Activated CD8-positive, alpha-beta memory T cell treated with anti-CD3 and anti-CD28 coated beads, Interleukin-2, amount 10 ng/mL, durations not matched to agents 7 days and 5 days (primary cell): ENCODE measurements at regions not wholly inside any gene's neighbourhood (a gene's known extent, or its start where the extent isn't known, plus 50 kb on each side); places are given as distances from the start of the nearest gene placed in this dataset.

ENCODE experiments used
- ATAC-seq: fragments of 150-1000 bp; cut with Tn5 transposase; one replicate; pipeline ENCODE4 v1.10.0; 2021; ENCODE audit warnings: moderate library complexity
- CTCF ChIA-PET: fragments of 350-600 bp; sonication (Branson Sonifier 250); formaldehyde crosslinking; loops from one replicate; lab custom pipeline; 2021; ENCODE audit warnings: antibody characterized with exemption; lab: Charles Lee
- DNase-seq: peaks from one replicate; pipeline ENCODE4 v3.0.0-alpha.2; 2020
- H3K27ac Mint-ChIP-seq: one replicate; pipeline ENCODE4 v1.8.0; 2021; ENCODE audit warnings: mild to moderate bottlenecking, mixed read lengths
- H3K27me3 Mint-ChIP-seq: one replicate; pipeline ENCODE4 v1.8.0; 2021; ENCODE audit warnings: mixed read lengths
- H3K36me3 Mint-ChIP-seq: one replicate; pipeline ENCODE4 v1.8.0; 2021; ENCODE audit warnings: mild to moderate bottlenecking, mixed read lengths
- H3K4me1 Mint-ChIP-seq: one replicate; pipeline ENCODE4 v1.8.0; 2021; ENCODE audit warnings: mixed read lengths
- H3K4me3 Mint-ChIP-seq: one replicate; pipeline ENCODE4 v1.8.0; 2021; ENCODE audit warnings: mild to moderate bottlenecking, moderate library complexity, mixed read lengths
- H3K9me3 Mint-ChIP-seq: one replicate; pipeline ENCODE4 v1.8.0; 2022; ENCODE audit warnings: low read depth, mixed read lengths

DNA sequence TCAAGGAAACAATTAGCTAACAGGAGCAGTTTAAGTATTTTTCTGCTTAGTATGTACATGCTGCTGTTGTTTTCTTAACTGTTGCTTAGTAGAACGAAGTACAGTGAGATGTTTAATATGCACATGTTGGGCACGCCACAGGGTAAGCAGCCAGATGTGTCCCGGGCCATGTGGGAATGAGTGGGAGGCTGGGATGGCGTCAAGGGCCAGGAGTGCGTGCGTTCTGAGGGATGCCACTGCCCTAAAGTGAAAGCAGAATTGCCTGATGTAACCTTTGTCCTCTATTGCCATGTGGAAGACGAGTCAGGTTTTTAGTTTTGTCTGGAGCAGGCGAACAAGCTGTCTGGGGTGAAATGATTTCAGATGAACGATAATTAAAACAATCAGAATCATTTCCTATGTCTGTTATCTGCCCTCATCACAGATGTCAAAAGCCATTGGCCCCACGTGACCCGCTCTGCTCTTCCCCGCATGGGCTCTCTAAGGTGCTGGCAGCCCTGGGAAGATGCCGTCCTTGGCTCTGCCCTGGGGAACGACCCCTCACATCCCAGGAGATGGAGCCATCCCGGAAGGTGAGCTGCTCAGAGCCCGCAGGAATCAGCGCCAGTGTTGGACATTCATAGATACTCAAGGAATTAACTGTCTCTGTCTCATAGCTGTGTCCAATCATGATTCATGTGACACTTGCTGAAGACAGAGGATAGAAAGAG, 356.6 kb upstream of the IRX4 start:
- Mint-ChIP-seq H3K27ac (no peak overlapping the region), H3K4me1 (no peaks in the 10 kb centered on the region), H3K9me3 (peaks cover 9% of the 10 kb centered on the region), H3K27me3 (no peaks in the 10 kb centered on the region), H3K4me3 (no peak overlapping the region), H3K36me3 (no peaks in the 10 kb centered on the region)
- DNase-seq (peak; percentile 23), ATAC-seq (no peak)
- CTCF ChIA-PET, result no interaction called here

DNA sequence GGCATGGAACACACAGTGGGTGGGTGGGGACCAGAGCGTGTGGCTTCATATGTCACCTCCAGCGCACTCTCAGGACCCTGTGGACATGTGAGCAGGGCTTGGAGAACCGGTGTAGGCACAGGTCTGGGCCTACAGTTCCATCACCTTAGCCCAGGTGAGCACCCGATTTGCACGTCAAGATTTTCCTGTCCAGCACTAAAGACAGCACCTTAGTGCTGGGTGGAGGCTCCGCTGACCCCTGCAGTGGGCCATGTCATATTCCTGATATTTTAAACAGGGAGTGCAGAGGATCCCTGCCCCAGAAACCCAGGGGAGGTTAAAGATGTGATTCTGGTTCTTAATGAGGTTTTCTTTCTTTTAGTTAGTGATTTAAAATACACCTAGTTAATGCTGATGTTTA, 356.0 kb upstream of the IRX4 start:
- DNase-seq (peak; percentile 7), ATAC-seq (no peak)
- Mint-ChIP-seq H3K9me3 (peaks cover 10% of the 10 kb centered on the region), H3K36me3 (no peaks in the 10 kb centered on the region), H3K27me3 (no peaks in the 10 kb centered on the region), H3K27ac (no peak overlapping the region), H3K4me3 (no peak overlapping the region), H3K4me1 (no peaks in the 10 kb centered on the region)
- CTCF ChIA-PET, result no interaction called here

DNA sequence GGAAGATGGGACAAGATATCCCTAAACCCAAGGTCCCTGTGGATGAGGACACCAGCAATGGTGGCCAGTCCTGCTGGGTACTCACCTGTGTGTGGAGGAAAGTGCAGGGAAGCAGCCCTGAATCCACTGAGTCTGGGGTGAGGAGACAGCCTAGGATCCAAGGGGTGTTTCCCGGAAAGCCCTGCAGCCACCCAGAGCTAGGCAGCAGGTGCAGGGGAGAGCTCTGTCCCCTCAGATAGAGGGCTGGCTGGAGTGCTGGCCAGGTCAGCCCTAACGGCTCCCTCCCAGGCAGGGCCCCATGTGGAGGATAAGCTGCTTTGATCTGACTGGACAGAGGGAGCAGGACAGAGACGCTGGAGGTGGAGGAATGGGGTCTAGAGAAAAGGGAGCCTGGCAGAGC, 344.7 kb upstream of the IRX4 start:
- no peaks in the 10 kb centered on the region for H3K9me3 Mint-ChIP-seq
- DNase-seq (no peak), ATAC-seq (no peak)
- CTCF ChIA-PET, result no interaction called here
- no peak overlapping the region for H3K4me3 Mint-ChIP-seq
- H3K4me1 Mint-ChIP-seq, result no peaks in the 10 kb centered on the region
- H3K27me3 Mint-ChIP-seq, result peaks cover 4% of the 10 kb centered on the region
- H3K27ac Mint-ChIP-seq, result no peak overlapping the region
- H3K36me3 Mint-ChIP-seq, result no peaks in the 10 kb centered on the region

DNA sequence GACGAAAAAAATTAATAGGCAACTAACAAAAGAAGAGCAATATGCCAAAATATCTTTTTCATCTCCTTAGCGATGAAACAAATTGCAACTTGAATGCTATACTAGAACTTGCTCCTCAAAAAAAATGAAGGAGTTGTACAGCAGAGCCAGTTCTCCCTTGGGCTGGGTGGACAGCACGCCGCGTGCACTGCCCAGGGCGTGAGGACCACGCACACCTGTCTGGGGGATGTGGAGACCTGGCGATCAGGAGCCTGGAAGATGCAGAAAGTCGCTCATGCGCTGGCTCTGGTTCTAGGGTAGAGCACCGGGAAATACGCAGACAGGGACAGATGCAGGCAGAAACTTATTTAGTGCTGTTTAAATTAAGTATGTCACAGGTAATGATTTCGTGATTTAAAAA, 342.0 kb upstream of the IRX4 start:
- H3K4me3 Mint-ChIP-seq, result no peak overlapping the region
- H3K27me3 Mint-ChIP-seq, result peaks cover 4% of the 10 kb centered on the region
- CTCF ChIA-PET, result no interaction called here
- no peak for DNase-seq
- H3K27ac Mint-ChIP-seq, result no peak overlapping the region
- no peak for ATAC-seq
- no peaks in the 10 kb centered on the region for H3K36me3 Mint-ChIP-seq
- H3K4me1 Mint-ChIP-seq, result no peaks in the 10 kb centered on the region
- H3K9me3 Mint-ChIP-seq, result no peaks in the 10 kb centered on the region

DNA sequence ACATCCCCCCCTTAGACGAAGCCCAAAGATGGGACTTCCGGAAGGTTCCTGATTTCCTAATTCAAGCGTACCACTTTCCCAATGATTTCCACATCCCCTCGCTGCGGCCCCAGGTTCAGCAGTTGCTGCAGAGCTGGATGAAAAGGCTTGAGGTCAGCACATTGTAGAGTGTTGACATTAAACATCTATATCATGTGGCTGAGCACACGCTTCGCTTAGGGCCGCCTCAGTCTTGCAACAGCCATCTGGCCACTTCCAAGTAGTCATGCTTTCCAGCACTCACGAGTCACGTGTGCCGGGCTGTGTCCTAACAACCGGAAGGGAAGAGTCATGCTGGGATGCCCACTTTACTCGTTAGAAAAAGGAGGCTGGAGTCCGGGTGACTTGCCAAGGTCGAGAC, 340.6 kb upstream of the IRX4 start:
- H3K4me3 Mint-ChIP-seq, result no peak overlapping the region
- H3K4me1 Mint-ChIP-seq, result no peaks in the 10 kb centered on the region
- H3K27me3 Mint-ChIP-seq, result no peaks in the 10 kb centered on the region
- ATAC-seq, result no peak
- CTCF ChIA-PET, result no interaction called here
- no peaks in the 10 kb centered on the region for H3K36me3 Mint-ChIP-seq
- no peak for DNase-seq
- no peaks in the 10 kb centered on the region for H3K9me3 Mint-ChIP-seq
- no peak overlapping the region for H3K27ac Mint-ChIP-seq

DNA sequence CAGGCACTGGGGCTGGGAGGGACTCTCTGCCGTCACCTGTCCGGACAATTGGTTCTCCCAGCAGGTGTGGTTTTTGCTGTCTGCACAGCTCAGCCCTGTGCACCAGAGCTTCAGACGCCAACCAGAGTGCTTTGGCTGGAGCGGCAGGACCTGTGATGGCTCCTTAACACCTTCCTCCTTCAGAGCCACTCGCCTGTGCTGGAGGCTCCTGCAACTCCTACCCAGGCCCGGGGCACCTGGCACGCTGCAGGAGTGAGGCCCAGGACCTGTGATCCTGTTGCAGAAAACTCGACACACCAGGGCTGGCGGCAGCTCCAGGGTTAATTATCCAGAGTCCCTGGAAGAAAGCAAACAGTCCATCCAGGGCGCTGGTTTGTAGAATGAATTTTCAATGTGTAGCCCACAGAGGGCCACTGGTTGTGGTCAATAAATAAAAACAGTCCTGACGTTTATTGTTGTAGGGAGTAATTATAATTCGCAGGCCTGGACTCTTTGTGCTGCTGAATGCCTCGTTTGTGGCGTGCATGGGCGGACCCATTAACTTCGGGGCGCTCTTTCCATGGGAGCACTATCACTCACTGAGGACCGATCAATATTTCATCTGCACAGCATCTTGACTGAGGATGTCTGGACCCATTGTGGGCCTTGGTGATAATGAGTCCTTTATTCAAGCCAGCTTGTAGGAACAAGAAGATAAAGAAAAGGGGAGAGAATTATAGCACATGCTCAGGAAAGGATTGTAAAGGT, 339.7 kb upstream of the IRX4 start:
- CTCF ChIA-PET, result no interaction called here
- no peak overlapping the region for H3K27ac Mint-ChIP-seq
- H3K4me1 Mint-ChIP-seq, result no peaks in the 10 kb centered on the region
- no peaks in the 10 kb centered on the region for H3K36me3 Mint-ChIP-seq
- no peak overlapping the region for H3K4me3 Mint-ChIP-seq
- DNase-seq (no peak), ATAC-seq (no peak)
- no peaks in the 10 kb centered on the region for H3K27me3 Mint-ChIP-seq
- H3K9me3 Mint-ChIP-seq, result no peaks in the 10 kb centered on the region

DNA sequence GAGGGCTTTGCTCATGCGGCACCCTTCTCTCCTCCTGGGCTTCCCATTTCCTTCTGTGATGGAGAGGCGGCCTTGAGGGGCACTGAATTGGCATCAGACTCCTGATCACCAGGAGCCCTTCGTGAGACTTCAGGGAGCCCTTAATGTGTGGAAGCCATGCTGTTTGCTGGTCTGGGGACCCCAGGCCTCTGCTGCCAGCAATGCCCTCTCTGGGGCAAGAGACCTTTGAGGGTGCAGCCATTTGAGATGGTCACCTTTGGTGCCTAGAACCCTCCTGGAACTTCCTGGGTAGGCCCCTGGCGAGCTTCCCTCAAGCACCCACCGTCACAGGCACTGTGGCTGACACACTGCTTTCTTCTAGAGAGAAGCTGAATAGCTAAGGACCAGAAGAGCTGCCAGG, 338.7 kb upstream of the IRX4 start:
- H3K27ac Mint-ChIP-seq, result no peak overlapping the region
- no peaks in the 10 kb centered on the region for H3K27me3 Mint-ChIP-seq
- no peaks in the 10 kb centered on the region for H3K4me1 Mint-ChIP-seq
- no peaks in the 10 kb centered on the region for H3K36me3 Mint-ChIP-seq
- H3K9me3 Mint-ChIP-seq, result no peaks in the 10 kb centered on the region
- CTCF ChIA-PET, result no interaction called here
- ATAC-seq, result no peak
- no peak for DNase-seq
- H3K4me3 Mint-ChIP-seq, result no peak overlapping the region

DNA sequence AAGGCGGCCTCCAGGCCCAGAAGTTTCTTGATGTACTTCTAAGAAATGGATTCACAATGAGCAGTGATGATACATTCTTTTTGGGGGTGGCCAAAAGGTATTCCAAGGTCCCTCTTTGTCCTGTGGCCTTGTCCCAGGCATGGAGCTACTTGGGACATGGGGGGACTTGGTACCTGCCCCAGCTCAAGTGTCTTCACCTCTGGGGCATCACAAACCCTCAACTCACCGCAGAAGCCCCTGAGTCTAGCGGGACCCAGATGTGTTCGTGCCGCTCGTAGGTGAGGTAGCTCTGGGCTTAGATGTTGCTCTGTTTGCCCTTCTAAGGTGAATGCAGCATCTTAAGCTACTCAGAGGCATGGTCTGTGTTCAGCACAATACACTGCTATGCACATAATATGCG, 338.0 kb upstream of the IRX4 start:
- Mint-ChIP-seq H3K27ac (no peak overlapping the region), H3K4me1 (no peaks in the 10 kb centered on the region), H3K9me3 (no peaks in the 10 kb centered on the region), H3K27me3 (no peaks in the 10 kb centered on the region), H3K36me3 (no peaks in the 10 kb centered on the region), H3K4me3 (no peak overlapping the region)
- CTCF ChIA-PET, result no interaction called here
- no peak for ATAC-seq
- no peak for DNase-seq

DNA sequence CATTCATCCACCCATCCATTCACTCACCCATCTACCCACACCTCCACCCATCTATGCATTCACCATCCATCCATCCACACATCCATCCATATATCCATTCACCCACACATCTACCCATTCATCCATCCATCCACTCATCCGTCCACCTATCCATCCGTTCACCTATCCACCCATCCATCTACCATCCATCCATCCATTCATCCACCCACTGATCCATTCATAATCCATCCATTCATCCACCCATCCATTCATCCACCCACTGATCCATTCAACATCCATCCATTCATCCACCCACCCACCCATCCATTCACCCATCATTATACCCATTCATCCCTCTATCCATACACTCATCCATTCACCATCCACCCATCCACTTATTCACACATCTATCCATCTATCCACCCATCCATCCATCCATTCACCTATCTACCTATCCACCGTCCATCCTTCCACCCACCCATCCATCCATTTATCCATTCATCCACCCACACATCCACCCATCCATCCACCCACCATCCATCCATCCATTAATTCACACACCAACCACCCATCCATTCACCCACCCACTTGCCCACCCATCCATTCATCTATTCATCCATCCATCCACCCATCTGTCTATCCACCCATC, 336.5 kb upstream of the IRX4 start:
- Mint-ChIP-seq H3K4me1 (no peaks in the 10 kb centered on the region), H3K4me3 (no peak overlapping the region), H3K36me3 (no peaks in the 10 kb centered on the region), H3K27me3 (no peaks in the 10 kb centered on the region), H3K9me3 (no peaks in the 10 kb centered on the region), H3K27ac (no peak overlapping the region)
- no peak for ATAC-seq
- DNase-seq, result no peak
- CTCF ChIA-PET, result no interaction called here

DNA sequence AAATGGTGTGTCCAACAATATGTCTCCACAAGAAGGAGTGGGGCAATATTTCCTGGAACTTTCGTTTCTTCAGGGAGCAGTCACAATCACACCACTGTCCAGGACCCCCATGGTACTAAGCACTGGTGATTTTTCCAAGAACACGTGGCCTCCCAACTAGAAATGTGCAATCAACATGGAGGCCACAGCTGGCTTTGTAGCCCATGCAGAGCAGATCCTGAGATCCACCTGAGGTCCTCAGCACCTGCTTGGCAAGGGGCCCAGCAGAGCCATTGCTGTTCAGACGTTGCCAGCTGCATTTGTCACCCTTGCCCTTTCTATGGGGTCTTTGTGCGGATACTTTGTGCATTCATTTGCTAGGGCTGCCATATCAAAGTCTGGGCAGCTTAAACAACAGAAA, 334.5 kb upstream of the IRX4 start:
- H3K27ac Mint-ChIP-seq, result no peak overlapping the region
- no peak for DNase-seq
- H3K4me1 Mint-ChIP-seq, result no peaks in the 10 kb centered on the region
- H3K9me3 Mint-ChIP-seq, result no peaks in the 10 kb centered on the region
- H3K27me3 Mint-ChIP-seq, result no peaks in the 10 kb centered on the region
- no peak overlapping the region for H3K4me3 Mint-ChIP-seq
- ATAC-seq, result no peak
- CTCF ChIA-PET, result no interaction called here
- no peaks in the 10 kb centered on the region for H3K36me3 Mint-ChIP-seq

DNA sequence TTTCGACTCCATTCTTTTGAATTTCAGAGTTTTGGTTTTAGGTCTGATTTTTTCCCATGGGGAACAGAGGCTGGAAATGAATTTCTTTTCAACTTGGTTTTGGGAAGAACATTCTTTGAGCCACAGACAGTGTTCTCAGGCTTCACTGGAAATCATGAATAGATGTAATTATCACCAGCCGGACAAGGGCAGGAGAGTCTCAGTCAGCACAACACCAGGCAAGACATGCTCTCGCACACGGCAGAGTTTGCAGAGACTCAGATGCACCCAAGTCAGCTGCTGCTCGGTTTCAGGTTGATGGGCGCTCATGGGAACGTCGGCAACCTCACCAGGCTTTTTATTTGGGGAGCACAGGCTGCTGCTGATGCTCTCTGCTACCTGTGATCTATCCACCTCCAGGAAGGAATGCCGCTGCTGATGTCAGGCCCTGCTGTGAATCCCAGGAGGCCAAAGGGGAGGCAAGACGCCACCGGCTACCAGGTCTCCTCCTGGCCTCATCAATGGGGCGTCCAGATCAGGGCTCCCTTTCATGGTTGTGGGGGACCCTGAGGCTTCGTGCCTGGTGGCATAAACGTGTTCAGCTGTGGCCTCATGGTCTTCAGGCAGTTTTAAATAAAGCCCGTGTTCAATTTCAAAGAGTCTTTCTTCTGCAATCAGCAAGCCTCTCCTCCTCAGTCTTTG, 332.3 kb upstream of the IRX4 start:
- DNase-seq, result no peak
- no peak for ATAC-seq
- no peak overlapping the region for H3K4me3 Mint-ChIP-seq

DNA sequence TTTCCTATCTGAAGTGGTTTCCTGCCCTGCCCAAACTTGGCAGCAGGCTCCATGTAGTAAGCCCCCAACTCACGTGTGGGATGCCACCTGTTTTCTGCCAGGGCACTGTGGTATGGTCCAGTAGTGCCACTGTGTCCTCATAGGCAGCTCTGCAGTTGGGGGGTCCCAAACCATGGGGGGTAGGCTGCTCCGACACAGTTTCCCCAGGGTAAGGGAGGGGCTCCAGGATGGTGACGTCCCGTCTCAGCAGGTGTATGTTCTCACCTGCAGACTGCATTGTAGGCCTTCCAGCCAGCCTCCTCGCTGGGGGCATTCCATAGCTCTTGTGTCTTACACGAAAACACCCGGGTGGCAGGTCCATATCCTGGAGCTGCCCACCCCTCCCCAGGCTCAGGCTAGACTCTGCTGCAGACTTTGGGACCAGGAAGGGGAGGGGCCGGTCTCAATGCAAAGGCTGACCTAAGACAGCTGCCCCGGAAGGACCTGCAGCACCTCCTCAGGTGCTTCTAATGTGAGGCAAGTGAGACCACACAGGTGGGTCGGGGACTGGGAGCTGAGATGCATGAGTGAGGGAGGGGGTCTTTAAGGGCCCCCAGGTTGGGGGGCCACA, 330.5 kb upstream of the IRX4 start:
- H3K4me3 Mint-ChIP-seq, result no peak overlapping the region
- ATAC-seq (no peak), DNase-seq (no peak)
- H3K36me3 Mint-ChIP-seq, result no peaks in the 10 kb centered on the region
- H3K9me3 Mint-ChIP-seq, result no peaks in the 10 kb centered on the region
- CTCF ChIA-PET, result no interaction called here
- no peaks in the 10 kb centered on the region for H3K27me3 Mint-ChIP-seq
- no peaks in the 10 kb centered on the region for H3K4me1 Mint-ChIP-seq
- no peak overlapping the region for H3K27ac Mint-ChIP-seq

More for the DNA sequence above, 332.3 kb upstream of the IRX4 start:
- no peaks in the 10 kb centered on the region for H3K36me3 Mint-ChIP-seq
- no peaks in the 10 kb centered on the region for H3K9me3 Mint-ChIP-seq
- H3K27ac Mint-ChIP-seq, result no peak overlapping the region
- no peaks in the 10 kb centered on the region for H3K4me1 Mint-ChIP-seq
- H3K27me3 Mint-ChIP-seq, result no peaks in the 10 kb centered on the region
- CTCF ChIA-PET, result no interaction called here

DNA sequence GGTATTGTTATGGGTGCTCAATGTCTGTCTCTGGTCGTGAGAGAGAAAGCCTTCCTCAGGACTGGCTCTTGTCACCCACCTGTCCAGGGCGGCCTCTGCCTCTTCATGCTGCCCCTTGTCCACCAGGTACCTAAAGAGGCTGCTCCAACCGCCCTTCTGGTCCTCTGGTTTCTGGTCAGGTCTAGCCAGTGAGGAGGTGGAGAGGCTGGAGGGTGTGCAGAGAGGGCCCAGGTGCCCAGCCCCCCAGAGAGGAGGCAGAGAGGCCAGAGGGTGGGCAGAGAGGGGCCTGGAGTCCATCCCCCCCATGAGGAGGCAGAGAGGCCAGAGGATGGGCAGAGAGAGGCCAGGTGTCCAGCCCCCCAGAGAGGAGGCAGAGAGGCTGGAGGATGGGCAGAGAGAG, 329.8 kb upstream of the IRX4 start:
- Mint-ChIP-seq H3K4me3 (no peak overlapping the region), H3K4me1 (no peaks in the 10 kb centered on the region), H3K36me3 (no peaks in the 10 kb centered on the region), H3K9me3 (no peaks in the 10 kb centered on the region), H3K27me3 (no peaks in the 10 kb centered on the region), H3K27ac (no peak overlapping the region)
- CTCF ChIA-PET, result no interaction called here
- DNase-seq (no peak), ATAC-seq (no peak)
